Activated CD4-positive, alpha-beta memory T cell treated with anti-CD3 and anti-CD28 coated beads for 36 hours (primary cell): ENCODE measurements at regions not wholly inside any gene's neighbourhood (a gene's known extent, or its start where the extent isn't known, plus 50 kb on each side); places are given as distances from the start of the nearest gene placed in this dataset.
"Not testable (repeated sequence)": the region's sequence is repeated elsewhere in the genome, so short reads cannot be mapped to it uniquely, and the experiment has no call there.

Experiments
- CTCF ChIA-PET: fragments of 350-600 bp; sonication (Branson Sonifier 250); formaldehyde crosslinking; loops from one replicate; lab custom pipeline; 2021; ENCODE audit warnings: antibody characterized with exemption, inconsistent platforms; lab: Charles Lee
- POLR2A ChIA-PET: fragments of 350-600 bp; sonication (Branson Sonifier 250); formaldehyde crosslinking; loops from one replicate; lab custom pipeline; 2021; ENCODE audit warnings: antibody characterized with exemption; lab: Charles Lee
- DNase-seq: peaks from one replicate; pipeline ENCODE4 v3.0.0-alpha.2; 2020
- H3K27ac Mint-ChIP-seq: one replicate; pipeline ENCODE4 v1.8.0; 2021; ENCODE audit warnings: mixed read lengths
- H3K27me3 Mint-ChIP-seq: one replicate; pipeline ENCODE4 v1.8.0; 2021; ENCODE audit warnings: mixed read lengths
- H3K36me3 Mint-ChIP-seq: one replicate; pipeline ENCODE4 v1.8.0; 2021; ENCODE audit warnings: mixed read lengths
- H3K4me1 Mint-ChIP-seq: one replicate; pipeline ENCODE4 v1.8.0; 2021; ENCODE audit warnings: low read depth, mixed read lengths
- H3K4me3 Mint-ChIP-seq: one replicate; pipeline ENCODE4 v1.8.0; 2021; ENCODE audit warnings: mild to moderate bottlenecking, mixed read lengths
- H3K9me3 Mint-ChIP-seq: one replicate; pipeline ENCODE4 v1.8.0; 2021; ENCODE audit warnings: mixed read lengths
- intact Hi-C: fragments of 100-400 bp; cut with micrococcal nuclease; formaldehyde crosslinking; loops from one replicate; pipeline ENCODE4 v1.15.1; 2023

DNA sequence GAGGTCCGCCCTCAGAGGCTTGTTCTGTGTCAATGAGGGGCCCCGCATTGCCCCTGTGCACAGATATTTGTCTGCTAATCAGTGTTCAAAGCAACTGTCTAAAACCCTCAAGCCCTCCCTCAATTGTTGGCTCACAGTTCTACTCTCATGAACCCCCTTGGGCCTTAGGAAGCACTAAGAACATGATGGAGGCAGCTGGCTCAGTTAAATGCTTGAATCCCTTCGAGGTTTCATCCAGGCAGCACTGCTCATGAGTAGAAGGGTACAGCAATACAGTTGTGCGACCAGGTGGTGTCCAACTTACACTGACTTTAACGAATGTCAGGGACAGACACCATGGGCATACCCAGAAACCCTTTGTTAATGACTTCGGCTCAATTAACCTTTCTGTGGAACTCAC lies 89.2 kb upstream of the WSCD1 start:
- Mint-ChIP-seq H3K9me3 (no peaks in the 10 kb centered on the region), H3K36me3 (no peaks in the 10 kb centered on the region), H3K27me3 (peaks cover 15% of the 10 kb centered on the region), H3K4me1 (no peaks in the 10 kb centered on the region), H3K4me3 (no peak overlapping the region), H3K27ac (no peak overlapping the region)
- intact Hi-C loops, result no loop called here
- ChIA-PET POLR2A (no interaction called here), CTCF (no interaction called here)
- no peak for DNase-seq

GRCh38 chr17:5986644-5987043 lies 83.5 kb upstream of the WSCD1 start:
- Mint-ChIP-seq H3K4me3 (no peak overlapping the region), H3K27ac (no peak overlapping the region), H3K4me1 (no peaks in the 10 kb centered on the region), H3K27me3 (peaks cover 16% of the 10 kb centered on the region), H3K36me3 (no peaks in the 10 kb centered on the region), H3K9me3 (no peaks in the 10 kb centered on the region)
- intact Hi-C loops, result no loop called here
- POLR2A ChIA-PET, result no interaction called here
- no peak for DNase-seq
- CTCF ChIA-PET, result no interaction called here

- ChIA-PET CTCF (no interaction called here), POLR2A (no interaction called here)
- H3K9me3 Mint-ChIP-seq, result no peaks in the 10 kb centered on the region
- no peak overlapping the region for H3K27ac Mint-ChIP-seq
- intact Hi-C loops, result no loop called here
- DNase-seq, result no peak
- no peaks in the 10 kb centered on the region for H3K36me3 Mint-ChIP-seq
- no peaks in the 10 kb centered on the region for H3K4me1 Mint-ChIP-seq
- no peak overlapping the region for H3K4me3 Mint-ChIP-seq
- H3K27me3 Mint-ChIP-seq, result peaks cover 28% of the 10 kb centered on the region
Observed at GRCh38 chr17:6000426-6000825, 69.8 kb upstream of the WSCD1 start.

- H3K4me1 Mint-ChIP-seq, DNase-seq, intact Hi-C loops, H3K9me3 Mint-ChIP-seq, POLR2A ChIA-PET, H3K36me3 Mint-ChIP-seq, H3K4me3 Mint-ChIP-seq, H3K27ac Mint-ChIP-seq, CTCF ChIA-PET: not testable (repeated sequence)
- peaks cover 23% of the 10 kb centered on the region for H3K27me3 Mint-ChIP-seq
Observed at GRCh38 chr17:6003221-6003620, 67.0 kb upstream of the WSCD1 start.

DNA sequence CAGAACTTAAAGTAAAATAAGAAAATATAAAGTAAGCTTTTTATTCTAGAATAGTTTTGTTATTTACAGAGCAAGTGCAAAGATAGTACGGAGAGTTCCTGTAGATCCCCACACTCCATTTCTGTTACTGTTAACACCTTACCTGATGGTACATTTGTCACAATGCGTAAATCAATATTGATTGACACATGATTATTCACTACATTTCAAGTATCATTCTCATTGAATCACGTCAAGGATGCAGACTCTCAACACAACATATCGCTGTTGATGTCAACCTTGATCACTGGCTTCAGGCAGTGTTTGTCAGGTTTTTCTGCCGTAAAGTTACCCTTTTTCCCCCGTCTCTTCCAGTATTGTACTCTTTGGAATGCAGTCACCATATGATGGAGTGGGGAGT lies 64.2 kb upstream of the WSCD1 start:
- CTCF ChIA-PET, result no interaction called here
- no peaks in the 10 kb centered on the region for H3K9me3 Mint-ChIP-seq
- no peak overlapping the region for H3K4me3 Mint-ChIP-seq
- POLR2A ChIA-PET, result no interaction called here
- DNase-seq, result no peak
- intact Hi-C loops, result no loop called here
- H3K27me3 Mint-ChIP-seq, result peaks cover 21% of the 10 kb centered on the region
- no peaks in the 10 kb centered on the region for H3K36me3 Mint-ChIP-seq
- no peaks in the 10 kb centered on the region for H3K4me1 Mint-ChIP-seq
- no peak overlapping the region for H3K27ac Mint-ChIP-seq

DNA sequence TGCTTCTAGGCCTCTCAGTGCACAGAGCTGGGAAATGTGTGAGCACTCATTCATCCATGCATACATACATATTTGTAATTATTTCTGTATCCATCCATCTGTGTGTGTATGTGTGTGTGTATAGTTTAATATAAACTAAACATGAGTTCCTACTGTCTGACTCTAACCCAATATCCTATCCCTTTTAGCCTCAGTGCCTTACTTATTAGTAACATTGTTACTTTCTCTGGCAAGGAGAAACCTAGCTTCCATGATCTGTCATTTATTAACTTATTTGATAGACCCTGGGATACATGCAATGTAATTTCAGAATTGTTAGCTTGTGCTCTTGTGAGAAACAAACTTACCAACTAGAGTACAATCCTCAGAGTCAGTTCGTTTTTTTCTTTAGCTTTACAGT lies 59.0 kb upstream of the WSCD1 start:
- Mint-ChIP-seq H3K27me3 (peaks cover 22% of the 10 kb centered on the region), H3K4me1 (no peaks in the 10 kb centered on the region), H3K9me3 (no peaks in the 10 kb centered on the region), H3K27ac (no peak overlapping the region), H3K4me3 (no peak overlapping the region), H3K36me3 (no peaks in the 10 kb centered on the region)
- intact Hi-C loops, result loop anchor here (5.0 kb wide), 1 partner anchor 56 kb away; no protein-coding TSS in a partner anchor
- no peak for DNase-seq
- POLR2A ChIA-PET, result no interaction called here
- CTCF ChIA-PET, result no interaction called here

DNA sequence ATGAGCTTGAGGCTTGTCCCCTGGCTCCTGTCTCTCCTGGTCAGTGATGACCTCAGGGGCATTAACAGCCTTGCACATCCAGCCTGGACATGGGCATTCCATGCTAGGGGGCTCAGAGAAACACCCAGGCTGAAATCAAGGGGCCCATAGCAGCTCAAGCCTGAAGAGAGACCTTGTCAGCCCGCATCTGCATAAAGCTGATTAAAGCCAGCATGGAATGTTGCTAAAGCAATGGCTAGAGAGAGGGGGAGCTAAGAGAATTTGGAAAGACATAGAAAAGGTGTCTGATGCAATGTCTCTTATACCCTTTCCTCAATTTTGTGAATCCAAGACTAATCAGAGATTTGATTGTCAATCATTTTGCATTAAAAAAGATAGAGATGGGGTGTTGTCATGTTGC lies 51.4 kb upstream of the WSCD1 start:
- H3K27me3 Mint-ChIP-seq, result peaks cover 35% of the 10 kb centered on the region
- ChIA-PET CTCF (no interaction called here), POLR2A (no interaction called here)
- H3K4me3 Mint-ChIP-seq, result no peak overlapping the region
- no peak overlapping the region for H3K27ac Mint-ChIP-seq
- DNase-seq, result no peak
- H3K9me3 Mint-ChIP-seq, result no peaks in the 10 kb centered on the region
- intact Hi-C loops, result no loop called here
- peaks cover 4% of the 10 kb centered on the region for H3K4me1 Mint-ChIP-seq
- no peaks in the 10 kb centered on the region for H3K36me3 Mint-ChIP-seq

DNA sequence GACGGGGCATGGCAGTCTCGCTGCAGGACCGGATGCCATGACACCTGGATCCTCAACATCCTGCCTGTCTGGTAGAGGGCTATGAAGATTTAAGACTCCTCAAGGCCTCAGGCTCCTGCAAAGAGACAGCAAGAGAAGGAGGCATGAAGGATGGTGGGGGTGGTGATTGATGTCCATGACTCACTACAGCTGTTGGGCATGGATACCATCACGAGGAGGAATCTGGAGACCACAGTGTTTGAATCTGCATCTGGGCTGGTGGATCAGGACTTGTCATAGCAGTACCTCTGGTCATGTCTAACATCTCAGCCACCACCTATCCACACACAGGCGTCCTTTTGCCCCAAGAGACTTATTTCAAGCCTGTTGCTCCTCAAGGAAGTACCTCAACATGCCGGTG lies 50.2 kb upstream of the WSCD1 start:
- H3K9me3 Mint-ChIP-seq, result no peaks in the 10 kb centered on the region
- ChIA-PET POLR2A (no interaction called here), CTCF (no interaction called here)
- no peaks in the 10 kb centered on the region for H3K36me3 Mint-ChIP-seq
- H3K27ac Mint-ChIP-seq, result no peak overlapping the region
- peaks cover 4% of the 10 kb centered on the region for H3K4me1 Mint-ChIP-seq
- intact Hi-C loops, result no loop called here
- no peak overlapping the region for H3K4me3 Mint-ChIP-seq
- peaks cover 37% of the 10 kb centered on the region for H3K27me3 Mint-ChIP-seq
- DNase-seq, result peak; percentile 31

- POLR2A ChIA-PET, result no interaction called here
Observed at GRCh38 chr17:6020376-6021010, 49.7 kb upstream of the WSCD1 start.

More at GRCh38 chr17:6020376-6021010, 49.7 kb upstream of the WSCD1 start:
- Mint-ChIP-seq H3K36me3 (no peaks in the 10 kb centered on the region), H3K27me3 (peaks cover 37% of the 10 kb centered on the region), H3K9me3 (no peaks in the 10 kb centered on the region), H3K4me3 (no peak overlapping the region), H3K27ac (no peak overlapping the region), H3K4me1 (peaks cover 4% of the 10 kb centered on the region)
- intact Hi-C loops, result no loop called here
- CTCF ChIA-PET, result no interaction called here
- DNase-seq, result no peak
